AG20443 (cell line): ENCODE measurements at regions not wholly inside any gene's neighbourhood (a gene's known extent, or its start where the extent isn't known, plus 50 kb on each side); places are given as distances from the start of the nearest gene placed in this dataset.

Experiments
- DNase-seq: peaks from one replicate; pipeline ENCODE4 v3.0.0; 2012; ENCODE audit warnings: low spot score, mixed read lengths

DNA sequence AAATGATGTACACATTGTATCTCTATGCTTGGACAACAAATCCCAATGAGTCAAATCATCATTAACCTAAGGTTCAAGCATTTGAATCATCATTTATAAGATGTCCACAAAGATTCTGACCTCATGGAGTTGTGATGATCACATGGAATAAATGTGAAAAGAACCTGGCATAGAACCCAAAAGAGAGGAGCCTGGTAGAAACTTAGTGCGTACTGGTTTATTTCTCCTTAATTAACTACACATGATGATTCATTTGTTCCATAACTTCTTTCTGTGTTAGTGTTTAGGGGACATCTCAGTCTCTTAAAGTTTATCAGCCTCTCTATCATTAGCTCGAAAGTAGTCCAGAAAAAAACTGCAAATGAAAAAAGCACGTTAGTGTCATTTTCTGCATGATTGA is 411.6 kb downstream of the BRINP1 start:
- peak; percentile 23 for DNase-seq

DNA sequence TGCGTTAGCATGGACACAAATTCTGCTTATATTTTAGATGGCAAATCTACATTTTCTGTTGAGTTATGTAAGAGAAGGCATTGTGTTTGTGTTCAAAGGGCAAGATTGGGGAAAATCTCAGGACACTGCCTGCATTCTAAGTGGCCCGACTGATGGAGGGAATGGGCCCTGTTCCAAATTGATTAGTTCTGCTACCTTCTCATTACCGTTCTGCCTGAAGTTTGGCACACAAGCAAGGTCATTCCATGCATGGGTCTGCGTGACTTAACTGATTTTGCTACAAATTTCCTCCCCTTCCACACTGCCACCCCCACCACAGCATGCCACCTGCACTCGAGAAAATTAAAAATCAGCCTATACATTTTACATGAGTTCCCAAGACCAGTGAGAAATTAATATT is 409.9 kb downstream of the BRINP1 start:
- DNase-seq: no peak

DNA sequence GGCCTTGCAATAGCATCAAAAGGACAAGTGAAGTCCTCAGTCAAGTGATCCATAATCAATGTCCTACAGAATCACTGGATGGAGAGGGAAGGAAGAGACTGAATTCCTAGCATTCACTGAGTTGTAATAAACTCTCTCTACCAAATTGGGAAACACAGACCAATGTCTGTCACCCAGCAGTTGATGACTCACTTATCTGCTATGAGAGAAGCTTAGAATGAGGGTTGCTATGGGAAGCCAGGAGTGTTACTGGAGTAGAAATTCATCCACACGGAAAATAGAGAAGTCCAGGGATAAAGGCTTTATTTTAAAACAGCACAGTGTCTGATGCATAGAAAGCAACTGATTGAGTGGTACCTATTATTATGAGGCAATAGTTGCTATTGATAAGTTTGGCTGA is 407.4 kb downstream of the BRINP1 start:
- peak; percentile 89 for DNase-seq

DNA sequence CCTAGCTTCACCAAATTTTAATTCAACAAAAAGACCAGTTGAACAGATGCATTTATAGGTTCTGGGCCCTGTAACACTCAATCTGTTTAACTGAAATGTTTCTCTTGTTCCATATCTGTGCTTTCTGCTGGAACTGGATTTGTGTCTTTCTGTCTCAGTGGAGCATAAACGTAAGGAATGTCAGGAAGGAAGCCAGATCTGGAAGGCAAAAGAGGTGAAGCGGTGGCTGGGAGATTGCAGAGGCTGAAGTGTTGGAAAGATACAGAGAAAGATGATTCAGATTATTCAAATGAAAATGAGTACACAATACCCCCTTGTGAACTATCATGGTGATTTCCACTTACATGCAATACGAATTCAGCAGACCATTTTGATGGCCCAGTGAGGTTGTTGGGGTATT is 406.8 kb downstream of the BRINP1 start:
- peak; percentile 9 for DNase-seq

DNA sequence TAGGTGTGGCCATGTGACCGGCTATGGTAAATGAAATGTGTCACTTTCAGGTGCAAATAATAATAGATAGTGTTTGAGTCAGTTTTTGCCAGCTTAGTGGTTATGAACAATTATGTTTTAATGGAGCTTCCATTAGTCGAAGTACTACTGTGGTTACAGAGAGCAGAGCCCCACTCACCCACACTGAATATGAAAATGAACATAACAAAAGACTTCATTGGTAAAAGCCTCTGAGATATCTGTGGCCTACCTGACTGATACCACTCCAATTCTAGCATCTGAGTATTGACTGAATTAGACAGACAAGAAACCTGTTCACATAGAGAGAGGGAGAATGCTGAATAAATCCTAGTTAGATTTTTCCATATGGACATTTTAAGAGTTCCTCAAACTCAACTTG is 405.6 kb downstream of the BRINP1 start:
- DNase-seq: no peak

DNA sequence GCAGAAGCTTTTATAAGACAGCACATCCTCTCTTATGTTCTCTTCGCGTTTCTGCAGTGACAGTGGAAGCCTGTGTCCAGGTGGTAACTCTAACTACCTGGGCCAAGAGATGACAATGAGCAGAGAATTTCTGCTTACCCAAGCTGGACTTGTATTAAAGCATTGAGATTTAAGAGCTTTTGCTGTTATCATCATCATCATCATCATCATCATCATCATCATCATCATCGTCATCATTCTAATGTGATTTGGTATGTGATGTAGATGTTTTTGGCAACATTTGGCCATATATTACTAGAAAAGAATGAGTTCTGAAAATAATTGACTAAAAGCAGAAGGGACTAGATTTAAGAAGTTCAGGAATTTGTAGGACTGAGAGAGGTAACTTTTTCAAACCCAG is 401.3 kb downstream of the BRINP1 start:
- DNase-seq: no peak

DNA sequence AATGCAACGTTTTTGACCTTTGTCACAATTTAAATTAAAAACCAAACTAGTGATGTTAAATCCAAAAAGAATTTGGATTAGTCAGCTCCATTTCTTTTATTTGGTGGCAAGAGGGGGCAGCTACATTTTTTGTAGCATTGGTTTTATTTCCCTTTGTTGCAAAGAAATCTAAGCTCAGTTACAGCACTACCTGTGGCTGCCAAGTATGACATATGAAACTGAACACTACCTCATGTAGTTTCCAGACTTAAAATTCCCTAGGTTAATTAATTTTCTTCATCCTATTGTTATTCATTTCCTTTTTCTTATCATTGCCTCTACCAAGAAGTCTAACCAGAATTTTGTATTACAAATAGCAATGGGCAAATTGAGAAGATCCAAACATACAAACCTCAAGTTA is 393.5 kb downstream of the BRINP1 start:
- DNase-seq: peak; percentile 27

DNA sequence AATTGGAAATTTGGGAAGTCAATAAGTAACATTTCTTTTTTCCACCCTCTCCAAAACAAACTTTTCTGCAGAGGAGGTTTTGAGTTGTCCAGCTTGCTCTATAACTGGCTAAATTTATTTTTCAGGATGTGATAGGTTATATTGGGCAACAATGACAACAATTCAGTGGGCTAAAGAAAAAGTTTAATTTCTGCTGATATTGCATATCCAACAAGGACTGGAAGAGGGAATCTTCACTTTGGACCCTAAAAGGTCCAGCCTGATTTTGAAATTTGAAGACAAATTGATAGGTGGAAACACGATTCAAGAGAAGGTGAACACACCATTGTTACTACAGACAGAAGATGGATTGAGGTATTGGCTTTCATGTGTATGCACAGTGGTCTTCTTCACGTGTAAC is 393.1 kb downstream of the BRINP1 start:
- no peak for DNase-seq

DNA sequence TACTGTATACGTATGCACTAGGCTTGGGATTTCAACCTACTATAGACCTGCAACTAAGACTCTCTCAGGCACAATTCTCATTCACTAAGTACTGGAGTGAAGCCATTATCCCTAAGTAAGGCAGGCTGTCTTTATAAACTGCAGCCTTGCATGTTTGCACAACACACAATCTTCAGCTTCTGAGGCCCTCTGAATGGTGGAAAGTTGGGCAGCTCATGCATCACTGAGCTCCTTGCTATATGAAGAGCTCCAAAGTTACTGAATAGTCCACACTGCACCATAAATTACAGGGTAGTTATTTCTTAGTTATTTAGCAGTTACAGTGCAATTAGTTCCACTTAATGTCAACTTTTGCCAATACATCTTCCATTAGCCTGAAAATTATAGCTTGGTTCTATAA is 384.6 kb downstream of the BRINP1 start:
- DNase-seq: no peak

DNA sequence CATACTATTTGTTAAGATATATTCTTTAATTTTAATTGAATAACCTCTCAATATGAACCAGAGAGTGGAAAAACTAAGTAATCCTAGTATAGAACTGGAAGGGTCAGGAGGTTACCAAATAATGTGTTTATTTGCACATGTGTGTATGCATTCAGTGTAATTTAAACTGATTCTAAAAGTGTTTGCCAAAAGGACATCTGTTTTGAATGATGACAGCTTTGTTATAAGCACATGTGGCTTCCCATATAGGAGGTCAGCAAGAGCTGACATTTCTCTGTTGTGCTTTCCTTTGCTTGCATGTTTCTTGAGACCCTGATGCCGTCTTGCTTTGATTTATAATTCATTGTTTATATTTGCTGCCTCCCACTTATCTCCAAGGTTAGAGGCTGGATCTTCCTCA is 383.4 kb downstream of the BRINP1 start:
- no peak for DNase-seq

DNA sequence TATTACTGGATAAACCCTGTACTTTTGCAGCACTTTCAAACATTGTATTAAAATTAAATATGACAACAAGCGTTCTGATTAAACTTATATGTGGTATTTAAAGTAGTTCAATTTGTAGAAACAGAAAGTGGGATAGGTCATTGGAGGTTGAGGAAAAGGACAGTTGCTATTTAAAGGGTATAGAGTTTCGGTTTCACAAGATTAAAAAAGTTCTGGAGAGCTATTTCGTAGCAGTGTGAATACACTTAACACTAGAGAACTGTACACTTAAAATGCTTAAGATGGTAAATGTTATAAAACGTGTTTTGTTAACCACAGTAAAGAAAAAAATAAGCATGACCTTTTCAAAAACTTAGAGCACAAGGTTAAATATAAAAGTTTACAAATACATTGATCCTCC is 382.1 kb downstream of the BRINP1 start:
- DNase-seq: no peak

DNA sequence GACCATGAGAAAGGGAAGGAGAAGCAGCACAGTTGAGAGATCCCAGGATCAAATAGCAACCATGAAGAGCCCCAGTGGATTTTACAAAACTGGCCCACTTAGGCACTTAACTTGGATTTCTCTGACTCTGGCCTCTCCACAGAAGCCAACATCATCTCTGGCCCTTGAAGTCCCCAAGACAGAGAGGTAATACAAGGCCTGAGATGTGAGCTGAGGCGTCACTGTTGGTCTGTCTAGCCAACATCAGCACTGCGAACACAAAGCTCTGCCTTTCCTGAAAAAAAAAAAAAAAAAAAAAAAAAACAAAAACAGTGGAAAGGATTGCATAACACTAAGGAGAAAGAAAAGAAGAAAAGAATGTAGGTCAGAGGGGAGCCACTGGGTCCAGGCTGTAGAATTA is 378.3 kb downstream of the BRINP1 start:
- no peak for DNase-seq

DNA sequence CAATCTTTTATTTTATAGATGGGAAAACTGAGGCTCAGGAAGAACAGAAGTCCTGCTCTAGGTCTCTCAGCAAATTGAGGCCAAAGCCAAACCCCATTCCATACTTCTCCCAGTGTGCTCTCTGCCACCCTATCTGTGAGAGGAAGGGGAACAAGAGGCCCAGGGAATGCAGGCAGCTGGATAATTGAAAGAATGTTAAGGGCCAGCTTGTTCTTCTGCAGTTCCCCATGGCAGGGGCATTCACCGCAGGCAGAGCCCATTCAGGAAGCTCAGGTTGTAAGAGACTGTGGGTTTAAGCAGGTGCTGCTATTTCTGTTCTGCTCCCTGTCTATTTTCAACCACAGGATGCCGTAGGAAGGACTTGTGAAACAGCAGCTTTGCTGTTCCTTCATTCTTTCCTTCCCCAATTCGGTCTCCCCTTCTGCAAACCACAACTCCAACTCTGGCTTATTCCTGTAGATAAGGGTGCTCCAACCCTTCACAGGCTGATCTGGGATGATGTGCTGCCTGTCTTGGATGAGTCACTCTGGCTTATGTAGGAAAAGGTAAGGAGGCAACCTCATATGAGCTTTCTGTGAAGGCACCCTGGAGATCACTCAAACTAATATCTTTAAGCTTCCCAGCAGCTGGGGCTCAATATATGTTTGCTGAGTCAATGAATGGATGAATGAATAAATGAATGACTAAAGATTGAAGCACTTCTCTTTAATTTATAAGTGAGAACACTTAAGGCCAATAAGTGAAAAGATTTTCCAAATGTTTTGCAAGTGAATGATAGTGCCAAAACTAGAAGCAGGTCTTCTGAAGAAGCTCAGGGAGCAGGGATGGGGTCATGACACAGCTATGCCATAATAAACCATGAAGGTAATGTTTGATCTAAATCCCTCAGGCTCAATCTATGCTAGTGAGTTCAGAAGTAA is 377.6 kb downstream of the BRINP1 start:
- no peak for DNase-seq

DNA sequence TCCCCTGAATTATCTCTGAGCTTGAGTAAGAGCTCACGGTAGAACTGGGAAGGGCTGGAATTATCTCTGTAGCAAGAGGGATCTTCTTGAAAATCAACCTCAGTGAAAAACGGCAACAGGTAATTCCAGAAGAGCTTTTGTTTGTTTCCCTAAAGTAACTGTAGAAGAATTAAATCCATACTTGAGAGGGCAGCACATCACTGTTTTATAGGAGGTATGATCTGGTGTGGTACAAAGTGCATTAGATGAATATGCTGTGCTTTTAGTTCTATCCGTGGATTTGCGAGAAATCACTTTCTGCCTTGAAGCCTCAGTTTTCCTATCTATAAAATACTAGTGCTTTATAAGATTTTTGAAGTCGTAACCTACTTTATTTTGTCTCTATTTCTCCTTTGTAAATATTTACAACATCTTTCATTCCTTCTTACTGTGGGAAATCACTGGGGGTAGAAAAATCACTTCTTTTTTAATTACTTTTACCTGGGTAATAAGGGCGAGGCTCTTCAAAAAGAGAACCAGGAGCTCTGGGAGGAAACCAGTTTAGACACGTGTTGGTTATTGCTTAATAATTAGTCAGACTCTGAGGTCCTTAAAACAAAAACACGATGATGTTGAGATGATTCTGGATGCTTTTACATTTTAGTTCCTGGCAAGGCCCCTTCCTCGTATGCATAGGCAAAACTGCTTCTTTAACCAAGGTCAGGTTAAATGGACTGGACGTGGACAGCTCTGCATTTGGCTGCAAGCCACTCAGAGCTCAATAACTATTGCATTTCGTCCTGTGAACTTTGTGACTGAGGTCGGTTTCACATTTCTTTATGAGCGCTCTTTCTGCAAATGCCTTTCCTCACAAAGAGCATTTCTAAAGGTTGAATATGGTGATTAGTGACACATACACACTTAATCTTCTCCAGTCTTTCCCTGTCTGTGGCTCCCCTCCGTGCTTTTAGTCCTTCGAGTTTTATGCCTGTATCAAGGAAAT is 376.1 kb downstream of the BRINP1 start:
- no peak for DNase-seq

DNA sequence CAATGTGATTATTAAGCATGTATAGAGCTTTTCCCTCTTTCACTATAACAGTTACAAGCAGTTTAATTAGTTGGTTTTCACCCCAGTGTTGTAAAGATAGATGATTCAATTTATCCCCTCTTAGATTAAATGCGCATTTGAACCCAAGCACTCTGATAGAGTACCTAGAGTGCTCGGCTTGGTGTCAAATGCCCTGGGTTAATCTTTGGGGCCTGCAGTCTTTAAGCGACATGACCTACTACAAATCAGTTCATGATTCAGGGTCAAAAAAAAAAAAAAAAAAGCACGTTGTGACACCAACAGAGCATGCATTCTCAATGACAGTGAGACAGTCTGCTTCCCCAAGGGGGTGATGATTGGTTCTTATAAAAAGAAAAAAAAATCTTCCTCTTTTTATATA is 375.3 kb downstream of the BRINP1 start:
- DNase-seq: no peak

DNA sequence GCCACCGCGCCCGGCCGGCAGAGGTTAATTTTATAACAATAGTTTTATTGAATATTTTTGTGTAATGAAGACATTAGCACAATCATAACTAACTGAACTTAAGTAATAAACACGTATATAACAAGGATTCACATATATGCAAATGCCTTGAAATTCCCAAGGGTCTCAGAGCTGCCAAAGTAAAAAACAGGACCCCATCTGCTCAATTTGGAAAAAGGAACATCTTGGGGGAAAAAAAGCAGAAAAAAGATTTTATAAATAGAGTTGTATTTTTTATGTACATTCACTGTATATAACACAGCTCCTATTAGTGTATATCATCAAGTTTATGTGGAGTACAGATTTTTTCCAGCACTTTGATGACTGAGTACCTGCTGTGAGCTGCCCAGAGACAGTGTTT is 366.7 kb downstream of the BRINP1 start:
- no peak for DNase-seq

DNA sequence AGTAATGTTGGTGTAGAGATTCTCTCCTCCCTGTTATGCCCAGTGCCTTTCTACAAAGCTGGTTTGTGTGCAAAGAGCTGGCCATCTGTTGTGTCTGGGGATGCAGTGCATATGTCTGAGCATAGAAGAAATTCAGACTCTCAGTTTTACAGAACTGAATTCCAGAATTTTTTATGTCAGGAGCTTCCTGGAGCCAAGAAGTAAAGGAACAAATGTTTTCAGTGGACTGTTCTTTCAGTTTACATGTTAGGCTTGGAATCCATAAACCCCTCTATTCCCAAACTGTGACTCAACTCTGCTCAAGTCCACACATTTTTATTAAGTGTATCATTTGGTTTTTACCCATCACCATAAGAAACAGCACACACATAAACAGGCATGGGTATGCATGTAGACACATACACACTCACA is 366.0 kb downstream of the BRINP1 start:
- DNase-seq: peak; percentile 58

DNA sequence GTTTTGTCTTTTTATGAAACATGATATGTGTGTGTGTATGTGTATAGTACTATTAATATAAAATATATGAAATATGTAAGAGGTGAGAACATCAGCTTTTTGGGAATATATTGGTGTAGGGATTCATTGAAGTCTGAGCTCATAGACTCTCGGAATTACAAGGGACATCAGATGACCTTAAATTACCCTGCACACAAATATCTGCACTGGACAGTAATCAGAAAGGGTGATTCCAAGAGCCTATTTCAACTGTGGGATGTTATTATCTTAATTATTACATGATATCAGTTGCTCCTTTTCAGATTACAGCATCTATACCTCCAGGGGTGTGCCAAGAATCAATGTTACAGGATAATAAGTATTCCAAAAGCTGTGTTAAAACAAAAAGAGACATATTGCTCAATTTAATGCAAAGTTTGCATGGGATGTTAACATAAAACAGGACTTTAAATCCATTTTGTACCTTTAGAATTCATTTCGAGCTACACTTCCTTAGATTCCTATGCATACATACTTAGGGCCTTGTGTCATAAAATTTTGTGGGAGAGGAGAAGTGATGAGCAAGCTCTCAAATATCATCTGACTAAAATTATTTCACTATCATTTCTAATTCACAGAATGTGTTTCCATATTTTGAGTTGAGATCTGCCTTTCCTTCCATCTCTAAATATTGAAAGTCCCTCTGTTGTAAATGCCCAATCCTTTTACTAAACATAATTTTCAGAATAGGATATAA is 365.2 kb downstream of the BRINP1 start:
- DNase-seq: peak; percentile 22

DNA sequence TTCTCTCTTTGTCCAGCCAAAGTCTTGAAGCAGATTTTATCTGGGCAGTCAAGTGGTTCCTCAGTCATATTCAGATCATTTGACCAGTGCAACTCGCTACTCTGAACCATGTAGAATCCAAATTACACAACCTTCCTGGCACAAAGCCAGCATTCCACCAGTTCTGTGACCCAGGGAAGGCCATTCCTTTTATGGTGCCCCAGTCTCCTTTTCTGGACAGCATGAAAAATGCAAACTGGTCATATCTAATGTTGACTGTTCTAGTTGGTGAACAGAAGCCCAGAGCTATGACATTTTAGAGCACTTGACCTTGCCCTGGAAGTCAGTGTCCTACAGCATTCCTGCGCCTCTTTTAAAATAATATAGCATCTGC is 364.6 kb downstream of the BRINP1 start:
- DNase-seq: peak; percentile 73

DNA sequence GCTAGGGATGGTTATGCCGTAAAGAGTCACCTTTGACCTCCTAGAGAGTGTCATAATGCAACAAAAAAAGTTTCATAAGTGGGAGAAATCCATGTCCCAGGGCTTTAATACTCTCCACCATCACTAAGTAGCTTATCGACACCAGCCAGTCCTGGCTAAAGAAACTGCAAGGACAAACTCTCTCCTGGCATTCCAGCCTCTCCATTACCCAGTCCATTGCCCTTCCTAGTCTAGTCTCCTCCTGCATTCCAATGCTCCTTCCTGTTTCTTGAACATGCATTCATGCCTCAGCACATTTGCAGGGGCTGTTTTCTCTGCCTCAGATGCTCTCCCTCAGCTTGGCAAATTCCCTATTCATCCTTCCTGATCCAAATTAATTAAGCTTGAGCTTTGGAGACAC is 364.1 kb downstream of the BRINP1 start:
- DNase-seq: peak; percentile 38

DNA sequence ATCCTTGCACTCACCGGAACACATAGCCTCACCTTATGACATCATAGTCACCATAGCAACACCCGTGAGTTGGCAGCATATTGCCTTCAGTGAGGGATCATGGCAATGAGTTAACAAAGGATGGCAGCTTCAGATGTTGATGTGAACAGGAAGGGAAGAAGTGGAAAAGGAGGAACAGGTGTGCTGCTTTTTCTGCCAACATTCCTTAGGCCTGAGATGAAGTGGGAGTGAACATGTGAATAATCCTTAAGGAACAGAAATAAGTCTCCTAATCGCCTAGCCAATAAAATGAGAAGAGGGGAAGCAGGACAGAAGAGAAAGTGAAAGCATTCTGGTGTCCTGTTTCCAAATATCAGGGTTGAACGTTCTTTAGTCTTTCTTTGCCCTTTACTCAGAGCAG is 360.0 kb downstream of the BRINP1 start:
- peak; percentile 29 for DNase-seq

DNA sequence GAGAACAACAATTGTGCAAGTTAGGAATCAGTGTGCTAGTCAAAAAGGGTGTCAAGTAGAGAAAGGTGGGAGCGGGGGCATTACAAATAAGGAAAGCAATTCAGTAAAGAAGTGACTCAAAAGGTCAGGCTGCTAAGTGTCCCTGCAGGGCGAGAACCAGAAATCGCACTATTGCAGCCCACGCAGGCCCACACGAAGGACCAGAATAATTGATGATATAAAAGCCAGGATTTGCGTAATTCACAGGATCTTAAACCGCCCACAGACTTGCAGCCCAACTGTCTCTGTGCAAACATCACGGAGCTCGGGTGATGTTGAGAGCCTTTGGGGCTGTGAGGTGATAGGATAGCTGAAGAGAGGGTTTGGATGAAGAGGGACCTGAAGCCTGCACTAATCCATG is 349.0 kb downstream of the BRINP1 start:
- no peak for DNase-seq
